Kidney (tissue), 13 donors: ENCODE measurements at regions not wholly inside any gene's neighbourhood (a gene's known extent, or its start where the extent isn't known, plus 50 kb on each side); places are given as distances from the start of the nearest gene placed in this dataset.

Source experiments
- DNase-seq, 5 donors: peaks; one replicate each; pipeline ENCODE4 v3.0.0-alpha.2; 2013 to 2020
- FAIRE-seq: peaks from 2 replicates; lab custom pipeline; 2012; peaks lifted over from hg19 to GRCh38; lab: Jason Lieb, UNC
- H3K27ac ChIP-seq, 2 donors: one replicate each; pipeline ENCODE4 v1.7.0; 2013; ENCODE audit warnings: low read depth in 2 of 2, low read length in 2 of 2, inconsistent platforms in 1 of 2
- H3K27me3 ChIP-seq: one replicate; pipeline ENCODE4 v1.7.1; 2013; ENCODE audit warnings: low read length, inconsistent platforms; ENCODE audit not compliant: control insufficient read depth, insufficient read depth
- H3K36me3 ChIP-seq, 3 donors: one replicate each; pipeline versions ENCODE4 v1.7.0 to v1.7.1; 2013; ENCODE audit warnings: low read length in 3 of 3, control low read depth in 1 of 3, inconsistent platforms in 1 of 3; ENCODE audit not compliant: insufficient read depth in 3 of 3, control insufficient read depth in 2 of 3
- H3K4me1 ChIP-seq, 3 donors: one replicate each; pipeline versions ENCODE4 v1.7.0 to v1.7.1; 2013; ENCODE audit warnings: low read length in 3 of 3, inconsistent platforms in 1 of 3, low read depth in 1 of 3; ENCODE audit not compliant: control insufficient read depth in 2 of 3, insufficient read depth in 2 of 3
- H3K4me3 ChIP-seq, 3 donors: one replicate each; pipeline versions ENCODE4 v1.7.0 to v1.8.1; 2013; ENCODE audit warnings: low read length in 3 of 3, control low read depth in 1 of 3, inconsistent platforms in 1 of 3
- H3K9ac ChIP-seq, 3 donors: one replicate each; pipeline versions ENCODE4 v1.7.0 to v1.7.1; 2013; ENCODE audit warnings: low read length in 3 of 3, control low read depth in 1 of 3, inconsistent platforms in 1 of 3
- H3K9me3 ChIP-seq, 3 donors: one replicate each; pipeline versions ENCODE4 v1.7.0 to v1.7.1; 2013; ENCODE audit warnings: low read length in 3 of 3, control low read depth in 1 of 3, inconsistent platforms in 1 of 3; ENCODE audit not compliant: control insufficient read depth in 2 of 3, insufficient read depth in 1 of 3
- intact Hi-C: fragments of 100-400 bp; cut with DNase I; formaldehyde crosslinking; loops from one replicate; pipeline ENCODE4 v1.11.1; 2022
- TF ChIP-seq, protein P1 (sequence below): IDR thresholded peaks from 3 replicates; pipeline ENCODE4 v1.5.1; 2012; ENCODE audit warnings: mild to moderate bottlenecking, moderate library complexity, borderline replicate concordance; ENCODE audit not compliant: insufficient read depth; ENCODE audit errors: extremely low read depth
- donor health status: control.
- donor health status: control.
- donor health status: control.
- donor health status: control.
- donor health status: control.
- donor health status: DM: yes; HTN: yes; CAD: no.
- donor health status: Normal renal cell carcinoma (clear cell type).

DNA sequence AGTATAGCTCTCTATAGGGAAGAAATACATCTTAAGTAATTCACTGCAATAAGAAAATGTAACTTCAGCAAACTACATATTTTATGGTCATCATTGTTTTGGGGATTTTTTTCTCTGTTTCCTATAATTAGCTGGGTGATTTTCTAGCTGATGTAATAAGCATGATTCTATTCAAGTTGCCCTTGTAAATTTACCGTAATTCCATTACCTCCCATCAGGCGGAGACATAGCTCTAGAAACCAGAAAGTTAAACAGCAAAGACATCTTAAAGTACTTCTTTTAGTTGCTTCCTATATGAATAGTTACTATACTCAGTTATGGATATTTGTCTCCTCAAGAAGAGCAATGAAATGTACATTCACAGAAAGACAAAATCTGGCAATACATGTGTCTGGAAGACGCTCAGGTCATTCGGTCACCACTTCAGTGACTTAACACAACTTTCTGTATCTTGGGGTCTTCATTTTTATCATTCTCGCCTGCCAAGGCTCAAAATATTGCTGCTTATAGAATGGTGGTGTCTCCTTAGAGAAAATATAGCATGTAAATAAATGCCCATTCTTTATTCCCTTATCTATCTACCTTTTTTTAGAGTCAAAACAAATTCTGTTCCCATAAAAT is 239.9 kb upstream of the ZC3H12C start:
- H3K27me3 ChIP-seq: no peaks in the 10 kb centered on the region
- no peaks in the 10 kb centered on the region for H3K4me1 ChIP-seq
- intact Hi-C loops: no loop called here
- no peak overlapping the region for H3K27ac ChIP-seq
- H3K4me3 ChIP-seq: no peak overlapping the region
- peak in 3 of 5 donors; percentile 22 to 57 (median 49) for DNase-seq
- H3K9ac ChIP-seq: no peak overlapping the region
- TF ChIP-seq, protein P1, sequence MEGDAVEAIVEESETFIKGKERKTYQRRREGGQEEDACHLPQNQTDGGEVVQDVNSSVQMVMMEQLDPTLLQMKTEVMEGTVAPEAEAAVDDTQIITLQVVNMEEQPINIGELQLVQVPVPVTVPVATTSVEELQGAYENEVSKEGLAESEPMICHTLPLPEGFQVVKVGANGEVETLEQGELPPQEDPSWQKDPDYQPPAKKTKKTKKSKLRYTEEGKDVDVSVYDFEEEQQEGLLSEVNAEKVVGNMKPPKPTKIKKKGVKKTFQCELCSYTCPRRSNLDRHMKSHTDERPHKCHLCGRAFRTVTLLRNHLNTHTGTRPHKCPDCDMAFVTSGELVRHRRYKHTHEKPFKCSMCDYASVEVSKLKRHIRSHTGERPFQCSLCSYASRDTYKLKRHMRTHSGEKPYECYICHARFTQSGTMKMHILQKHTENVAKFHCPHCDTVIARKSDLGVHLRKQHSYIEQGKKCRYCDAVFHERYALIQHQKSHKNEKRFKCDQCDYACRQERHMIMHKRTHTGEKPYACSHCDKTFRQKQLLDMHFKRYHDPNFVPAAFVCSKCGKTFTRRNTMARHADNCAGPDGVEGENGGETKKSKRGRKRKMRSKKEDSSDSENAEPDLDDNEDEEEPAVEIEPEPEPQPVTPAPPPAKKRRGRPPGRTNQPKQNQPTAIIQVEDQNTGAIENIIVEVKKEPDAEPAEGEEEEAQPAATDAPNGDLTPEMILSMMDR: peak; percentile 44
- H3K9me3 ChIP-seq: no peaks in the 10 kb centered on the region
- FAIRE-seq: peak; percentile 17
- no peaks in the 10 kb centered on the region for H3K36me3 ChIP-seq

DNA sequence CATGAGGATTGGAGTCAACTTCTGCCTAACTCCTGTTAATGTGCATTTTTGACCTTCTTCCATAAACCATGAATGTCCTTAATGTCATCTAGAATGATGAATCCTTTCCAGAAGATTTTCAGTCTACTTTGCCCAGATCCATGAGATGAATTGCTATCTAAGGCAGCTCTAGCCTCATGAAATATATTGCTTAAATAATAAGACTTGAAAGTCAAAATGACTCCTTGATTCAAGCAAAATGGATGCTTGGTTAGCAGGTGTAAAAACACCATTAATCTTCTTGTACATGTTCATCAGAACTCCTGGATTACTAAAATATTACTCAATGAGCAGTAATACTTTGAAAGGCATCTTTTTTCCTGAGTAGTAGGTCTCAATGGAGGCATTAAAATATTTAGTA is 238.5 kb upstream of the ZC3H12C start:
- H3K4me3 ChIP-seq: no peak overlapping the region
- intact Hi-C loops: no loop called here

DNA sequence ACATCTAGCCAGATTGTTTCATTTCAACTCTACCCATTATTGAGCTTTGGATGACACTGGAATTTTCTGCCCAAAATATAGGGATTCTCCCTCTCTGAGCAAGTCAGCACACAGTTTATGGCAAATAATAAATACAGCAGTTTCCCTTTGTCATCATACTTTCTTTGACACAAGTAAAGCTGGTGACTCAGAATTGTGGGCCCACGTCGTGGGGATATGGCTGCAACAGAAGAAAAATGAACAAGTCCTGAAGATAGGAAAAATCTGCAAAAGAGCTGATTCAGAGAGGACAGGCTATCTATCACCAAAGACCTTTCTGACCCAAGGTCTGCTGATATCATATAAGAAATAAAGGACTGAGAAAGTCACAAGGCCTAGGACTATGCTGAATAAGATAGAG is 236.3 kb upstream of the ZC3H12C start:
- Histone ChIP-seq H3K36me3 (no peaks in the 10 kb centered on the region), H3K4me3 (no peak overlapping the region), H3K27me3 (no peaks in the 10 kb centered on the region), H3K9me3 (no peaks in the 10 kb centered on the region), H3K27ac (no peak overlapping the region), H3K4me1 (no peaks in the 10 kb centered on the region), H3K9ac (no peak overlapping the region)
- TF ChIP-seq, protein P1: no peak
- DNase-seq (no peak), FAIRE-seq (no peak)
- intact Hi-C loops: no loop called here

More for the DNA sequence above, 238.5 kb upstream of the ZC3H12C start:
- Histone ChIP-seq H3K36me3 (no peaks in the 10 kb centered on the region), H3K9ac (no peak overlapping the region), H3K27me3 (no peaks in the 10 kb centered on the region), H3K9me3 (no peaks in the 10 kb centered on the region), H3K4me1 (no peaks in the 10 kb centered on the region), H3K27ac (no peak overlapping the region)
- TF ChIP-seq, protein P1: no peak
- FAIRE-seq (no peak), DNase-seq (no peak)

DNA sequence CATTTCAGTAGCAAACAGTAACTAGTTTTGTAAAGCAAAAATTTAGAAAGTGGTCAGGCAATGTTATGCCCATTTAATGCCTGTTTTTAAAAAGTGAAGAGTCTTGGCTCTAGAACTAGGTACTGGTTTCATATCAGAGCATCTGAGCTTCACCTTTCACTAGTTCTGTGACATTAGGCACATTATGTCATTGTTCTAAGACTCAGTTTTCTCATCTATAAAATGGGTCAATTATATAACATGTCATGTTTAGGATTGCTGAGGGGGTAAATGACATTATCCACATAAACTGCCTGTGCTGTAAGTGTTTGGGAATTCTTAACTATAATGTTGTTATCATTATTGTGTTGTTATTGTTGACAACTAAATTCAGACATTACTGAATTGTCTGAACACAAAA is 235.6 kb upstream of the ZC3H12C start:
- intact Hi-C loops: no loop called here
- no peak overlapping the region for H3K9ac ChIP-seq
- no peaks in the 10 kb centered on the region for H3K4me1 ChIP-seq
- TF ChIP-seq, protein P1: no peak
- H3K9me3 ChIP-seq: no peaks in the 10 kb centered on the region
- FAIRE-seq (no peak), DNase-seq (no peak)
- no peak overlapping the region for H3K4me3 ChIP-seq
- no peak overlapping the region for H3K27ac ChIP-seq
- H3K36me3 ChIP-seq: no peaks in the 10 kb centered on the region
- no peaks in the 10 kb centered on the region for H3K27me3 ChIP-seq
